ENCODE measurements at regions not wholly inside any gene's neighbourhood (a gene's known extent, or its start where the extent isn't known, plus 50 kb on each side); places are given as distances from the start of the nearest gene placed in this dataset.

- Histone ChIP-seq H4K20me1 (ENCODE audit: insufficient read depth, low read length) (no peaks in the 10 kb centered on the region), H3K4me1 (ENCODE audit: insufficient read depth, low read length, poor library complexity, severe bottlenecking) (no peaks in the 10 kb centered on the region), H3K9me2 (ENCODE audit: insufficient read depth, low read length) (no peaks in the 10 kb centered on the region), H3K4me2 (ENCODE audit: low read length) (no peak overlapping the region), H3K9me3 (ENCODE audit: low read length) (no peaks in the 10 kb centered on the region), H3K4me3 (ENCODE audit: low read depth, low read length, poor library complexity, severe bottlenecking) (no peak overlapping the region), H3K79me2 (ENCODE audit: insufficient read depth, low read depth, low read length) (no peaks in the 10 kb centered on the region), H3K27ac (ENCODE audit: low read depth, low read length, poor library complexity, severe bottlenecking) (no peak overlapping the region), H2AFZ (ENCODE audit: low read length) (no peak overlapping the region), H3K36me3 (ENCODE audit: insufficient read depth, low read length) (no peaks in the 10 kb centered on the region)
- no peak for TF ChIP-seq EZH2phosphoT487 (IDR thresholded peaks at IDR 0.05; ENCODE audit: borderline replicate concordance, low read depth, low read length)
- TF ChIP-seq, protein P1, sequence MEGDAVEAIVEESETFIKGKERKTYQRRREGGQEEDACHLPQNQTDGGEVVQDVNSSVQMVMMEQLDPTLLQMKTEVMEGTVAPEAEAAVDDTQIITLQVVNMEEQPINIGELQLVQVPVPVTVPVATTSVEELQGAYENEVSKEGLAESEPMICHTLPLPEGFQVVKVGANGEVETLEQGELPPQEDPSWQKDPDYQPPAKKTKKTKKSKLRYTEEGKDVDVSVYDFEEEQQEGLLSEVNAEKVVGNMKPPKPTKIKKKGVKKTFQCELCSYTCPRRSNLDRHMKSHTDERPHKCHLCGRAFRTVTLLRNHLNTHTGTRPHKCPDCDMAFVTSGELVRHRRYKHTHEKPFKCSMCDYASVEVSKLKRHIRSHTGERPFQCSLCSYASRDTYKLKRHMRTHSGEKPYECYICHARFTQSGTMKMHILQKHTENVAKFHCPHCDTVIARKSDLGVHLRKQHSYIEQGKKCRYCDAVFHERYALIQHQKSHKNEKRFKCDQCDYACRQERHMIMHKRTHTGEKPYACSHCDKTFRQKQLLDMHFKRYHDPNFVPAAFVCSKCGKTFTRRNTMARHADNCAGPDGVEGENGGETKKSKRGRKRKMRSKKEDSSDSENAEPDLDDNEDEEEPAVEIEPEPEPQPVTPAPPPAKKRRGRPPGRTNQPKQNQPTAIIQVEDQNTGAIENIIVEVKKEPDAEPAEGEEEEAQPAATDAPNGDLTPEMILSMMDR (conservative IDR thresholded peaks at IDR 0.05; ENCODE audit: low read length): no peak
- ChIA-PET POLR2A (no interaction called here), CTCF (ENCODE audit: unreplicated experiment) (no interaction called here)
- intact Hi-C loops (cut with micrococcal nuclease; ENCODE audit: unreplicated experiment): no loop called here
- no TSS peak for BruUV-seq (replicated peaks)
- no peak for DNase-seq (ENCODE audit: low spot score)
Observed at GRCh38 chr12:125276567-125276966, 211.3 kb downstream of the AACS start.

GRCh38 chr12:125280482-125281377, 215.5 kb downstream of the AACS start:
- Histone ChIP-seq H3K27ac (ENCODE audit: low read depth, low read length, poor library complexity, severe bottlenecking) (no peak overlapping the region), H3K4me1 (ENCODE audit: insufficient read depth, low read length, poor library complexity, severe bottlenecking) (no peaks in the 10 kb centered on the region), H3K36me3 (ENCODE audit: insufficient read depth, low read length) (no peaks in the 10 kb centered on the region), H3K79me2 (ENCODE audit: insufficient read depth, low read depth, low read length) (no peaks in the 10 kb centered on the region), H4K20me1 (ENCODE audit: insufficient read depth, low read length) (no peaks in the 10 kb centered on the region), H3K4me3 (ENCODE audit: low read depth, low read length, poor library complexity, severe bottlenecking) (no peak overlapping the region), H3K9me2 (ENCODE audit: insufficient read depth, low read length) (no peaks in the 10 kb centered on the region), H2AFZ (ENCODE audit: low read length) (no peak overlapping the region), H3K4me2 (ENCODE audit: low read length) (no peak overlapping the region), H3K9me3 (ENCODE audit: low read length) (no peaks in the 10 kb centered on the region)
- no peak for DNase-seq (ENCODE audit: low spot score)
- no TSS peak for BruUV-seq (replicated peaks)
- ChIA-PET POLR2A (interaction anchor here (0.5 to 1.0 kb wide), 3 partner anchors 9 to 116 kb away, joined by 3 to 4 read pairs (median 3); no protein-coding TSS in a partner anchor), CTCF (ENCODE audit: unreplicated experiment) (no interaction called here)
- TF ChIP-seq, protein P1 (conservative IDR thresholded peaks at IDR 0.05; ENCODE audit: low read length): no peak
- no peak for TF ChIP-seq EZH2phosphoT487 (IDR thresholded peaks at IDR 0.05; ENCODE audit: borderline replicate concordance, low read depth, low read length)
- intact Hi-C loops (cut with micrococcal nuclease; ENCODE audit: unreplicated experiment): no loop called here

GRCh38 chr12:125282921-125283320, 217.7 kb downstream of the AACS start:
- Histone ChIP-seq H3K27ac (ENCODE audit: low read depth, low read length, poor library complexity, severe bottlenecking) (no peak overlapping the region), H3K79me2 (ENCODE audit: insufficient read depth, low read depth, low read length) (no peaks in the 10 kb centered on the region), H3K4me2 (ENCODE audit: low read length) (no peak overlapping the region), H4K20me1 (ENCODE audit: insufficient read depth, low read length) (no peaks in the 10 kb centered on the region), H3K9me2 (ENCODE audit: insufficient read depth, low read length) (no peaks in the 10 kb centered on the region), H3K4me1 (ENCODE audit: insufficient read depth, low read length, poor library complexity, severe bottlenecking) (no peaks in the 10 kb centered on the region), H3K36me3 (ENCODE audit: insufficient read depth, low read length) (no peaks in the 10 kb centered on the region), H3K9me3 (ENCODE audit: low read length) (no peaks in the 10 kb centered on the region), H2AFZ (ENCODE audit: low read length) (no peak overlapping the region), H3K4me3 (ENCODE audit: low read depth, low read length, poor library complexity, severe bottlenecking) (no peak overlapping the region)
- no peak for TF ChIP-seq EZH2phosphoT487 (IDR thresholded peaks at IDR 0.05; ENCODE audit: borderline replicate concordance, low read depth, low read length)
- TF ChIP-seq, protein P1 (conservative IDR thresholded peaks at IDR 0.05; ENCODE audit: low read length): no peak
- intact Hi-C loops (cut with micrococcal nuclease; ENCODE audit: unreplicated experiment): no loop called here
- ChIA-PET CTCF (ENCODE audit: unreplicated experiment) (no interaction called here), POLR2A (no interaction called here)
- BruUV-seq (replicated peaks): no TSS peak
- DNase-seq (ENCODE audit: low spot score): no peak
